ENCODE measurements at regions not wholly inside any gene's neighbourhood (a gene's known extent, or its start where the extent isn't known, plus 50 kb on each side); places are given as distances from the start of the nearest gene placed in this dataset.

- TF ChIP-seq CTCF (IDR thresholded peaks at IDR 0.05; ENCODE audit: low read length), result no peak
- TF ChIP-seq EZH2 (IDR thresholded peaks at IDR 0.05; ENCODE audit: borderline replicate concordance, low read length), result no peak
Measured at GRCh38 chr2:83478037-83478436, 981.0 kb downstream of the SUCLG1 start.
